ENCODE measurements at regions not wholly inside any gene's neighbourhood (a gene's known extent, or its start where the extent isn't known, plus 50 kb on each side); places are given as distances from the start of the nearest gene placed in this dataset.
A peak's percentile ranks its signal among the peaks of the same experiment; 100 is the strongest.

- H3K4me1 ChIP-seq (ENCODE audit: control insufficient read depth, insufficient read depth, low read length) = no peaks in the 10 kb centered on the region
- no peak overlapping the region for H3K4me3 ChIP-seq (ENCODE audit: low read depth, low read length)
- H3K36me3 ChIP-seq (ENCODE audit: control insufficient read depth in 2 of 2, insufficient read depth in 1 of 2, low read length in 2 of 2) = no peaks in the 10 kb centered on the region
- no peak overlapping the region for H3K27ac ChIP-seq (ENCODE audit: extremely low read depth, low read depth, low read length)
- ChIA-PET CTCF (no interaction called here), POLR2A (no interaction called here)
- TF ChIP-seq ZNF292 (tag by site-specific recombination; IDR thresholded peaks at IDR 0.05; ENCODE audit: borderline replicate concordance, low read depth) (no peak), ZNF341 (tag by site-specific recombination; IDR thresholded peaks at IDR 0.05; ENCODE audit: low read depth) (no peak), RBAK (tag by site-specific recombination; IDR thresholded peaks at IDR 0.05) (no peak), ZNF311 (tag by site-specific recombination; IDR thresholded peaks at IDR 0.05; ENCODE audit: borderline replicate concordance) (no peak), ZNF146 (tag by site-specific recombination; IDR thresholded peaks at IDR 0.05) (no peak), ZNF623 (tag by site-specific recombination; IDR thresholded peaks at IDR 0.05) (no peak), ZNF645 (tag by site-specific recombination; IDR thresholded peaks at IDR 0.05) (no peak), HIC1 (tag by site-specific recombination; IDR thresholded peaks at IDR 0.05) (no peak), EGR2 (tag by site-specific recombination; IDR thresholded peaks at IDR 0.05; ENCODE audit: low read depth) (0 out of 2 replicates have a peak, but pooled peaks have one; percentile 13), ZNF785 (tag by site-specific recombination; IDR thresholded peaks at IDR 0.05) (peak; percentile 62; the same call in 1 of the 2 replicates), ZNF776 (tag by site-specific recombination; IDR thresholded peaks at IDR 0.05; ENCODE audit: borderline replicate concordance) (0 out of 2 replicates have a peak, but pooled peaks have one; percentile 15), ZNF266 (tag by site-specific recombination; IDR thresholded peaks at IDR 0.05; ENCODE audit: low read depth) (0 out of 2 replicates have a peak, but pooled peaks have one; percentile 13), ZNF488 (tag by site-specific recombination; IDR thresholded peaks at IDR 0.05) (peak; percentile 11; the same call in 1 of the 2 replicates), SALL2 (tag by site-specific recombination; IDR thresholded peaks at IDR 0.05; ENCODE audit: borderline replicate concordance) (no peak; the same call in 1 of the 2 replicates), ZNF707 (tag by site-specific recombination; IDR thresholded peaks at IDR 0.05) (0 out of 2 replicates have a peak, but pooled peaks have one; percentile 47), ZNF112 (tag by site-specific recombination; IDR thresholded peaks at IDR 0.05) (no peak), ZNF658 (tag by site-specific recombination; IDR thresholded peaks at IDR 0.05) (0 out of 2 replicates have a peak, but pooled peaks have one; percentile 42), ZNF621 (tag by site-specific recombination; IDR thresholded peaks at IDR 0.05) (0 out of 2 replicates have a peak, but pooled peaks have one; percentile 8), ZNF768 (tag by site-specific recombination; IDR thresholded peaks at IDR 0.05) (no peak), ZNF248 (tag by site-specific recombination; IDR thresholded peaks at IDR 0.05) (0 out of 2 replicates have a peak, but pooled peaks have one; percentile 19), ZNF521 (tag by site-specific recombination; IDR thresholded peaks at IDR 0.05) (no peak), ZNF239 (tag by site-specific recombination; IDR thresholded peaks at IDR 0.05) (0 out of 2 replicates have a peak, but pooled peaks have one; percentile 33), ZNF202 (tag by site-specific recombination; IDR thresholded peaks at IDR 0.05; ENCODE audit: borderline replicate concordance) (no peak), ZNF639 (tag by site-specific recombination; IDR thresholded peaks at IDR 0.05) (no peak), KLF1 (tag by site-specific recombination; IDR thresholded peaks at IDR 0.05) (no peak), ZNF514 (tag by site-specific recombination; IDR thresholded peaks at IDR 0.05) (peak; percentile 72; the same call in 1 of the 2 replicates)
- H3K9me3 ChIP-seq (ENCODE audit: control insufficient read depth, insufficient read depth, low read depth, low read length) = no peaks in the 10 kb centered on the region
Observed at GRCh38 chr22:44617828-44618227, 84.2 kb upstream of the PRR5 start.
